Astrocyte of the cerebellum (primary cell): ENCODE measurements at regions not wholly inside any gene's neighbourhood (a gene's known extent, or its start where the extent isn't known, plus 50 kb on each side); places are given as distances from the start of the nearest gene placed in this dataset.

ENCODE experiments used
- DNase-seq: peaks from one replicate; pipeline ENCODE4 v3.0.0-alpha.2; 2011; ENCODE audit warnings: low read depth
- H3K4me3 ChIP-seq: 2 replicates; pipeline ENCODE4 v1.5.1; 2011; ENCODE audit warnings: mild to moderate bottlenecking, low read depth, low read length, moderate library complexity
- in situ Hi-C: cut with HindIII; loops from 2 replicates; pipeline ENCODE4 v1.10.0; 2017; ENCODE audit warnings: low sequenced_read_pairs
- TF ChIP-seq, protein P1 (sequence below): IDR thresholded peaks from 2 replicates; pipeline ENCODE4 v1.5.1; 2012; ENCODE audit warnings: low read length, low read depth, moderate library complexity, mild to moderate bottlenecking; ENCODE audit errors: missing control alignments

DNA sequence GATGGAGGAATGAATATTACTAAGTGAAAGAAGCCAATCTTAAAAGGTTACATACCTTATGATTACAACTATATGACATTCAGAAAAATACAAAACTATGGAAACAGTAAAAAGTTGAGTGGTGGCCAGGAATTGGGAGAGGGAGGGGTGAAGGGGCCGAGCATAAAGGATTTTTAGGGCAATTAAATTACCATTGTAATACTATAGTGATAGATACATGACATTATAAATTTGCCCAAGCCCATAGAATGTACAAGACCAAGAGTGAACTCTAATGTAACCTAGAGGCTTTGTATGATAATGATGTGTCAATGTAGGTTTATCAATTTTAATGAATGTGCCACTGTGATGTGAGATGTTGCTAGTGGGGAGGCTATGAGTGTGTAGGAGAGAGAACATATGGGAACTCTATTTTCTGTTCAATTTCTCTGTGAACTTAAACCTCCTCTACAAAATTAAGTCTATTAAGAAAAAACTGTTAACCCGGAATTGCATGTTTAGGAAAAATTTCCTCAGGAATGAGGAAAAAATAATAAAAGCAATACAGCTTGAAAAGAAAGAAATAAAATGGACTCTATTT lies 541.9 kb upstream of the UBE2E2 start:
- in situ Hi-C loops: no loop called here
- TF ChIP-seq, protein P1, sequence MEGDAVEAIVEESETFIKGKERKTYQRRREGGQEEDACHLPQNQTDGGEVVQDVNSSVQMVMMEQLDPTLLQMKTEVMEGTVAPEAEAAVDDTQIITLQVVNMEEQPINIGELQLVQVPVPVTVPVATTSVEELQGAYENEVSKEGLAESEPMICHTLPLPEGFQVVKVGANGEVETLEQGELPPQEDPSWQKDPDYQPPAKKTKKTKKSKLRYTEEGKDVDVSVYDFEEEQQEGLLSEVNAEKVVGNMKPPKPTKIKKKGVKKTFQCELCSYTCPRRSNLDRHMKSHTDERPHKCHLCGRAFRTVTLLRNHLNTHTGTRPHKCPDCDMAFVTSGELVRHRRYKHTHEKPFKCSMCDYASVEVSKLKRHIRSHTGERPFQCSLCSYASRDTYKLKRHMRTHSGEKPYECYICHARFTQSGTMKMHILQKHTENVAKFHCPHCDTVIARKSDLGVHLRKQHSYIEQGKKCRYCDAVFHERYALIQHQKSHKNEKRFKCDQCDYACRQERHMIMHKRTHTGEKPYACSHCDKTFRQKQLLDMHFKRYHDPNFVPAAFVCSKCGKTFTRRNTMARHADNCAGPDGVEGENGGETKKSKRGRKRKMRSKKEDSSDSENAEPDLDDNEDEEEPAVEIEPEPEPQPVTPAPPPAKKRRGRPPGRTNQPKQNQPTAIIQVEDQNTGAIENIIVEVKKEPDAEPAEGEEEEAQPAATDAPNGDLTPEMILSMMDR: no peak
- no peak overlapping the region for H3K4me3 ChIP-seq
- DNase-seq: no peak

GRCh38 chr3:22665528-22665927 lies 537.6 kb upstream of the UBE2E2 start:
- TF ChIP-seq, protein P1: no peak
- no peak for DNase-seq
- H3K4me3 ChIP-seq: no peak overlapping the region
- in situ Hi-C loops: no loop called here

GRCh38 chr3:22666736-22667135 lies 536.4 kb upstream of the UBE2E2 start:
- DNase-seq: no peak
- in situ Hi-C loops: no loop called here
- TF ChIP-seq, protein P1: no peak
- H3K4me3 ChIP-seq: no peak overlapping the region

DNA sequence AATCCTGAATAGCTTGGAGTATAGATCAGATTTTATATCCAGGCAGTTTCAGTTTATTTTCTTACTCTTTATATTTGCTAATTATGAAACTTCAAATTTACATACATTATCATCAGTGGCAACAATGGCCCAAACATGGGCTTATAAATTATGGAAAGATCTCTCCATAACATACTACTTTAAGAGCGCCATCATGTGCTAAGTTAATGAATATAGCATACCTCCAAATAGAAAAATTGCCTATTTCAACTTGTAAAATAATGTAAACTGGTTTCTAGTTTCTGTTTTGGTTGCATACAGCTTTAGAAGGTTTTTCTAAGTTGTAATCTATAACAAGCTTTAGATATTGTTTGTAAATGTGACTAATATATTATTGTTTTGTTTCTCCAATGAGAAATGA lies 531.3 kb upstream of the UBE2E2 start:
- TF ChIP-seq, protein P1: no peak
- DNase-seq: no peak
- H3K4me3 ChIP-seq: no peak overlapping the region
- in situ Hi-C loops: no loop called here

DNA sequence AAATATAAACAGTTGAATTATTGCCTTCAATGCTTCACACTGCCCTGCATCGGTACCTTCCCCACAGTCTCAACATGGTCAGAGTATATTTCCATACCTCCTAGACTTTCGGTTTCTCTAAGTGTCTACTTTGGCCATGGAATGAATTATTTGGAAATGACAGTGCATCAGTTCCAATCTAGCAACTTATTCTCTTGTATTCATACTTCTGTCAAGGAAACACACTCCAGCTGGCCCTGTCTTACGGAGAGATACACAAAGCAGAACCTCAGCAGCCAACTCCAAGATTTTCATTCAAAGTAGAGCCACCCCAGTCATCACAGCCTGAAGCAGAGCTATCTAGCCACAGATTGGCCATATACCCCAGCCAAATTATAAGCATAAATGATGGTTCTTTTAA lies 518.4 kb upstream of the UBE2E2 start:
- TF ChIP-seq, protein P1: no peak
- DNase-seq: no peak
- in situ Hi-C loops: no loop called here

GRCh38 chr3:22685597-22685996 lies 517.5 kb upstream of the UBE2E2 start:
- in situ Hi-C loops: no loop called here
- no peak for DNase-seq
- H3K4me3 ChIP-seq: no peak overlapping the region
- TF ChIP-seq, protein P1: peak; percentile 58

More for the DNA sequence above, 518.4 kb upstream of the UBE2E2 start:
- H3K4me3 ChIP-seq: no peak overlapping the region
